CD14-positive monocyte (primary cell): ENCODE measurements at regions not wholly inside any gene's neighbourhood (a gene's known extent, or its start where the extent isn't known, plus 50 kb on each side); places are given as distances from the start of the nearest gene placed in this dataset.

Source experiments
- DNase-seq, 3 donors: peaks; one replicate each; pipeline ENCODE4 v3.0.0-alpha.2; 2011 to 2022
- H2AFZ ChIP-seq: 2 replicates; pipeline ENCODE4 v1.6.0; 2012; ENCODE audit warnings: mild to moderate bottlenecking, low read depth, low read length, inconsistent platforms; ENCODE audit not compliant: insufficient read depth, poor library complexity, severe bottlenecking
- H3K27ac ChIP-seq, 2 donors: 1 replicate in 1 of 2; 2 replicates in 1 of 2; pipeline ENCODE4 v1.5.1; 2012 to 2013; ENCODE audit warnings: low read length in 2 of 2, control low read depth in 1 of 2, inconsistent platforms in 1 of 2, low read depth in 1 of 2, mild to moderate bottlenecking in 1 of 2
- H3K27me3 ChIP-seq, 2 donors: one replicate each; pipeline versions ENCODE4 v1.6.0 to v1.6.1; 2011 to 2013; ENCODE audit warnings: low read length in 2 of 2; ENCODE audit not compliant: control insufficient read depth in 2 of 2, insufficient read depth in 2 of 2
- H3K36me3 ChIP-seq, 2 donors: replicated peaks in 1 of 2; 1 replicate in 1 of 2; 2 replicates in 1 of 2; pipeline versions ENCODE4 v1.5.1 to v1.6.1; 2012 to 2013; ENCODE audit warnings: low read length in 2 of 2, control low read depth in 1 of 2, inconsistent platforms in 1 of 2, mild to moderate bottlenecking in 1 of 2; ENCODE audit not compliant: insufficient read depth in 2 of 2, control insufficient read depth in 1 of 2
- H3K4me1 ChIP-seq, 2 donors: 1 replicate in 1 of 2; 2 replicates in 1 of 2; pipeline versions ENCODE4 v1.5.1 to v1.6.1; 2012 to 2013; ENCODE audit warnings: low read length in 2 of 2, control low read depth in 1 of 2, inconsistent platforms in 1 of 2, mild to moderate bottlenecking in 1 of 2, moderate library complexity in 1 of 2; ENCODE audit not compliant: insufficient read depth in 2 of 2, control insufficient read depth in 1 of 2
- H3K4me2 ChIP-seq: replicated peaks from 2 replicates; pipeline ENCODE3; 2012; ENCODE audit warnings: low read length, moderate library complexity, mild to moderate bottlenecking; ENCODE audit not compliant: poor library complexity, severe bottlenecking; ENCODE audit errors: extremely low read depth
- H3K4me3 ChIP-seq, 3 experiments: fragments of 200-600 bp in 1 of 3; sonication (generic) in 1 of 3; replicated peaks in 1 of 3; 1 replicate in 2 of 3; 2 replicates in 1 of 3; pipeline ENCODE4 v1.5.1; 2011 to 2013; ENCODE audit warnings: low read length in 3 of 3, mild to moderate bottlenecking in 3 of 3, control low read depth in 2 of 3, low read depth in 2 of 3, inconsistent platforms in 1 of 3, moderate library complexity in 1 of 3
- H3K79me2 ChIP-seq: 2 replicates; pipeline ENCODE4 v1.6.0; 2012; ENCODE audit warnings: mild to moderate bottlenecking, control low read depth, inconsistent platforms, low read length, moderate library complexity; ENCODE audit not compliant: insufficient read depth
- H3K9ac ChIP-seq: 2 replicates; pipeline ENCODE4 v1.6.0; 2017; ENCODE audit warnings: low read length, mild to moderate bottlenecking; ENCODE audit not compliant: insufficient read depth, poor library complexity, severe bottlenecking
- H3K9me3 ChIP-seq, 2 donors: replicated peaks in 1 of 2; 1 replicate in 1 of 2; 2 replicates in 1 of 2; pipeline versions ENCODE4 v1.5.1 to v1.6.1; 2012 to 2013; ENCODE audit warnings: low read length in 2 of 2, control low read depth in 1 of 2; ENCODE audit not compliant: control insufficient read depth in 1 of 2, insufficient read depth in 1 of 2
- H4K20me1 ChIP-seq: 2 replicates; pipeline ENCODE4 v1.6.0; 2012; ENCODE audit warnings: mild to moderate bottlenecking, low read length, control low read depth, moderate library complexity; ENCODE audit not compliant: insufficient read depth
- H3K27ac Mint-ChIP-seq, 7 donors: one replicate each; pipeline ENCODE4 v1.8.0; 2020; ENCODE audit warnings: mild to moderate bottlenecking in 7 of 7, mixed read lengths in 7 of 7, moderate library complexity in 6 of 7, inconsistent platforms in 2 of 7
- H3K27me3 Mint-ChIP-seq, 3 donors: one replicate each; pipeline ENCODE4 v1.8.0; 2021 to 2022; ENCODE audit warnings: low read depth in 3 of 3, mild to moderate bottlenecking in 3 of 3, mixed read lengths in 3 of 3, moderate library complexity in 3 of 3, inconsistent platforms in 1 of 3
- H3K36me3 Mint-ChIP-seq, 2 donors: one replicate each; pipeline ENCODE4 v1.8.0; 2020; ENCODE audit warnings: mixed read lengths in 2 of 2, inconsistent platforms in 1 of 2, mild to moderate bottlenecking in 1 of 2
- H3K4me1 Mint-ChIP-seq: one replicate; pipeline ENCODE4 v1.8.0; 2020; ENCODE audit warnings: mild to moderate bottlenecking, mixed read lengths
- H3K4me3 Mint-ChIP-seq, 2 donors: one replicate each; pipeline ENCODE4 v1.8.0; 2020; ENCODE audit warnings: mild to moderate bottlenecking in 2 of 2, mixed read lengths in 2 of 2, moderate library complexity in 1 of 2
- H3K9me3 Mint-ChIP-seq, 7 donors: one replicate each; pipeline ENCODE4 v1.8.0; 2020 to 2022; ENCODE audit warnings: mixed read lengths in 7 of 7, mild to moderate bottlenecking in 6 of 7, moderate library complexity in 6 of 7, inconsistent platforms in 2 of 7
- WGBS: methylation state at CpG from one replicate; pipeline ENCODE4 v1.1.5; 2013; ENCODE audit warnings: missing lambda C conversion rate; ENCODE audit not compliant: insufficient coverage; 5-methylcytosine and 5-hydroxymethylcytosine counted together
- intact Hi-C, 2 donors: fragments of 100-400 bp; cut with micrococcal nuclease; formaldehyde crosslinking; loops; one replicate each; pipeline versions ENCODE4 v1.15.0 to v1.15.1; 2023
- TF ChIP-seq, protein P1 (sequence below): fragments of 200-600 bp; IDR thresholded peaks from one replicate; pipeline ENCODE4 v1.8.0; 2022; ENCODE audit warnings: antibody characterized with exemption, mild to moderate bottlenecking

DNA sequence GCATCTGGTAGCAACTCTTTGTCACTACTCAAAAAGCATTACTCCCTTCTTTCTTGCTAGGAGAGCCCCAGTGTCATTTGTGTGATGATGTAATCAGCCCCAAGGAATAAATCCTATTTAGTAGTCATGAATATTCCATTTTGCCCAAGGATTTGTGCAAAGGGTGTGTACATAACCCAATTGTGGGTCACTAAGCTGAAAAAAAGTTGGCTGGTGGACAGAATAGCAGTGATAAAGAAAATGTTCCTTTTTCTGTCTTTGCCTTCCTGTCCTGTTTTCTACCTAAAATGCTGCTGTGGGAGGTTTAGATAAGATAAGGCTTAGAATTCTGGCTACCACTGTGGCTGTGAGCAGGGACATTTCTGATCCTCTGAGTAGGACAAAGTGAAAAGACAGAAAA lies 223.1 kb upstream of the ITGA1 start:
- intact Hi-C loops, result no loop called here
- Mint-ChIP-seq H3K4me1 (no peaks in the 10 kb centered on the region), H3K9me3 (peaks cover 0 to 2% (median 0%) of the 10 kb centered on the region in 7 donors), H3K27me3 (peaks cover 0 to 2% (median under 1%) of the 10 kb centered on the region in 3 donors), H3K27ac (no peak overlapping the region), H3K4me3 (no peak overlapping the region), H3K36me3 (no peaks in the 10 kb centered on the region)
- TF ChIP-seq, protein P1, sequence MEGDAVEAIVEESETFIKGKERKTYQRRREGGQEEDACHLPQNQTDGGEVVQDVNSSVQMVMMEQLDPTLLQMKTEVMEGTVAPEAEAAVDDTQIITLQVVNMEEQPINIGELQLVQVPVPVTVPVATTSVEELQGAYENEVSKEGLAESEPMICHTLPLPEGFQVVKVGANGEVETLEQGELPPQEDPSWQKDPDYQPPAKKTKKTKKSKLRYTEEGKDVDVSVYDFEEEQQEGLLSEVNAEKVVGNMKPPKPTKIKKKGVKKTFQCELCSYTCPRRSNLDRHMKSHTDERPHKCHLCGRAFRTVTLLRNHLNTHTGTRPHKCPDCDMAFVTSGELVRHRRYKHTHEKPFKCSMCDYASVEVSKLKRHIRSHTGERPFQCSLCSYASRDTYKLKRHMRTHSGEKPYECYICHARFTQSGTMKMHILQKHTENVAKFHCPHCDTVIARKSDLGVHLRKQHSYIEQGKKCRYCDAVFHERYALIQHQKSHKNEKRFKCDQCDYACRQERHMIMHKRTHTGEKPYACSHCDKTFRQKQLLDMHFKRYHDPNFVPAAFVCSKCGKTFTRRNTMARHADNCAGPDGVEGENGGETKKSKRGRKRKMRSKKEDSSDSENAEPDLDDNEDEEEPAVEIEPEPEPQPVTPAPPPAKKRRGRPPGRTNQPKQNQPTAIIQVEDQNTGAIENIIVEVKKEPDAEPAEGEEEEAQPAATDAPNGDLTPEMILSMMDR, result no peak
- Histone ChIP-seq H3K4me2 (no peak overlapping the region), H3K36me3 (no peaks in the 10 kb centered on the region), H3K79me2 (no peaks in the 10 kb centered on the region), H3K27me3 (no peaks in the 10 kb centered on the region), H3K9me3 (no peaks in the 10 kb centered on the region), H3K4me3 (no peak overlapping the region), H3K4me1 (no peaks in the 10 kb centered on the region), H3K9ac (no peak overlapping the region), H2AFZ (no peak overlapping the region), H3K27ac (no peak overlapping the region), H4K20me1 (no peaks in the 10 kb centered on the region)
- no peak for DNase-seq

DNA sequence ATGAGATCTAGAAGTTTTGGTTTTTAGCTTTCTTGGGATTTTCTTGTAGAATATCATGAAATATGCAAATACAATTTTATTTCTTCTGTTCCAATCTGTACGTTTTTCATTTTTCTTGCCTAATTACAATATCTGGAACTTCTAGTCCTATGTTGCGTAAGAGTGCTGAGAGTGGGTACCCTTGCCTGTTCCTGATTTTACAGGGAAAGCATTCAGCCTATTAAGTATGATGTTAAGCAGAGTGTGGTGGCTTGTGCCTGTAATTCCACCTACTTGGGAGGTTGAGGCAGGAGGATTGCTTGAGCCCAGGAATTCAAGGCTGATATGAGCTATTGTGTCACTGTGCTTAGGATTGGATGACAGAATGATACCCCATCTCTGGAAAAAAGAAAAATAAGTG lies 210.2 kb upstream of the ITGA1 start:
- no peaks in the 10 kb centered on the region for H3K9me3 ChIP-seq
- H3K9ac ChIP-seq, result no peak overlapping the region
- H3K36me3 Mint-ChIP-seq, result no peaks in the 10 kb centered on the region
- no peaks in the 10 kb centered on the region for H3K4me1 Mint-ChIP-seq
- no peaks in the 10 kb centered on the region for H3K27me3 Mint-ChIP-seq
- no peaks in the 10 kb centered on the region for H3K4me1 ChIP-seq
- no peak for DNase-seq
- intact Hi-C loops, result no loop called here
- no peak overlapping the region for H3K4me3 ChIP-seq
- H4K20me1 ChIP-seq, result no peaks in the 10 kb centered on the region
- whole genome bisulfite sequencing, result 100% methylated on average over 1 of the region's 2 CpGs
- H3K27me3 ChIP-seq, result no peaks in the 10 kb centered on the region
- no peak overlapping the region for H3K4me3 Mint-ChIP-seq
- TF ChIP-seq, protein P1, result no peak
- H3K27ac Mint-ChIP-seq, result peak overlapping the region in 1 of 7 donors; percentile 19
- peaks cover 0 to 5% (median 0%) of the 10 kb centered on the region in 7 donors for H3K9me3 Mint-ChIP-seq
- H2AFZ ChIP-seq, result no peak overlapping the region
- H3K36me3 ChIP-seq, result no peaks in the 10 kb centered on the region
- H3K4me2 ChIP-seq, result no peak overlapping the region
- H3K27ac ChIP-seq, result no peak overlapping the region
- no peaks in the 10 kb centered on the region for H3K79me2 ChIP-seq
